ENCODE measurements at regions not wholly inside any gene's neighbourhood (a gene's known extent, or its start where the extent isn't known, plus 50 kb on each side); places are given as distances from the start of the nearest gene placed in this dataset.

DNA sequence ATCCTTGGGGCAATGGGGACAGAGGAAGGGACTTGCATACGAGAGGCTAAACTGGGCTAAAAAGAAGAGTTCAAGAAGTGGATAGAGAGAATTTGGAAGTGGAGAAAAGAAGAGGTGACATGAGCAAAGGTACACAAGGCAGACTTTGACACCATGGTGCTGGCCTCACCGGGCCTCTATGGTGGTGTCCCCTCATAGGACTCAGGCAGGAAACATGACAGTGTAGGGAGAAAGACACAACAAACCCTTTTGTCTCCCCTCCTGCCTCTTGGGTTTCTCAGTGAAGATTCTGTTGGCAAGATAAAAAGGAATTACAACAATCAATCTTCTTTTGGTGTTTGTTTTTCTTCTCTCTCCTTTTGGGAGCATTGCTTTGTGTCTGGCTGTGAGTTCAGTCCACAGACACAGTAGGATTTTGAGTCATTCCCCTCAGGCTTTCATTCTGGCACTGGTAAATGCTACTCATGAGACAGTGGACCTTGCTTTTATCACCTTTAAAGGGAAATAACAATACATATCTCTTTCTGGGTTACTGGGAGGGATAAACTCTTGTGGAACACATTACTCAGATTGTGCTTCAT, 827.7 kb downstream of the TNS3 start:
- peak; percentile 27 for DNase-seq (ENCODE audit: low spot score)

DNA sequence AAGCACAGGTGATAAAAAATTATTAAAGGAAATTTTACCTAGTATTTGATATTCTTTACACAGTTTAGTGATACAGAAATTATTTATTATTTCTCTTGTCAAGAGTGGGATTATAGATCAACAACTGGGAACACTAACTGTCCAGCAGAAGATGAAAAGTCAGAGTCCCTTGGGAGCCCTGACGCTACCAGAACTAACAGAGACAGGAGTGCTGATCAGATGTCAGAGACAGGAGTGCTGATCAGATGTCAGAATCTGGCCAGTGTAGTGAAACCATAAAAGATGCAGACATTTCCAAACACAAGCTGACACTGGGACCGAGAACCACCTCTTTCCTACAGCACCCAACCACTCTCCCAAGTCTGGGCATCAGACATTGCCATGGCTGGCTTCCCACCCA, 828.2 kb downstream of the TNS3 start:
- no peak for DNase-seq (ENCODE audit: low spot score)

DNA sequence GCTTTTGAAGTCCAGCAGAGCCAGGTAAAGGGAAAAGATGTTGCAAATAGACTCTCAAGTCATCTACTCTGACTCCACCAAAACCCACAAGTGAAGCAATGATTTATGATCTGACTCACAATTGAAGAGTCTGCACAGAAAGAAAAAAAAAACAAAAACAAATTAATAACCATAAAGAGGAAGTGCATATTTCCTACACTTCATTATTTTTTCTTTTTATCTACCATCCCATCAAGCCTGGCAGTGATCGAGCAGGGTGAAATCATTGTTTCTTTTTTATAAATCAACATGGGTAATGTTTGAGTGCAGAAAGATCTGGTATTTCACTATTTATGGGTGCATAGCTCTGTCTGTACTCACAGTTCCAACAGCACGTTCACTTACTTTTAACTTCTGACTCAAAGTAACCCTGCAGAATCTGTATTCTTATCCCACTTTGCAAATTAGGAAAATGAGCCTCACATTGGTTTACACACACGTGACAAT, 829.0 kb downstream of the TNS3 start:
- peak; percentile 66 for DNase-seq (ENCODE audit: low spot score)

DNA sequence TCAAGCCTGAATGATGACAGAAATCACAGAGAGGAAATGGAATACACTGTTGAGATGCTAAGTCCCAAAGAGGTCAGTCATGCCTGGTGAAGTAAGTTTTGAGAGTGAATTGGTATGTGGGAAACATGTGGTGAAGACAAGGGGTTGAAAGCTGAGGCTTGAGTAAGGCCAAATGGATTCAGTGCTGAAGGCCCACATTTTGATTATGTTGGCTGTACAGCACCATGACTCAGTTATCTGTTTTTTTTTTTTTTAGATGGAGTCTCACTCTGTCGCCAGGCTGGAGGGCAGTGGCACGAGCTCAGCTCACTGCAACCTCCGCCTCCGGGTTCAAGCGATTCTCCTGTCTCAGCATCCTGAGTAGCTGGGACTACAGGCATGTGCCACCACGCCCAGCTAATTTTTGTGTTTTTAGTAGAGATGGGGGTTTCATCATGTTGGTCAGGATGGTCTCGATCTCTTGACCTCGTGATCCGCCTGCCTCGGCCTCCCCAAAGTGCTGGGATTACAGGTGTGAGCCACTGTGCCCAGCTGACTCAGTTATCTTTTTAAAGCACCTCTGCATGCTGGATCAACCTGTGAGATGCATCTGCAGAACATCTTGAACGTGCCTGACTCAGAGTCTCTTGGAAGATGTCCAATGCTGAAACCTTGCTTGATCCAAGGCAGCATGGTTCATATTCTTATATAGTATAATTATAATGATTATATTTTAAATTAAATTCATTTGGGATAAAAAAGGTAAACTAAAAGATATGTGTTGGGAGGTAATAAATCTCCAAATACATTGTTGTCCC, 829.8 kb downstream of the TNS3 start:
- peak; percentile 57 for DNase-seq (ENCODE audit: low spot score)

DNA sequence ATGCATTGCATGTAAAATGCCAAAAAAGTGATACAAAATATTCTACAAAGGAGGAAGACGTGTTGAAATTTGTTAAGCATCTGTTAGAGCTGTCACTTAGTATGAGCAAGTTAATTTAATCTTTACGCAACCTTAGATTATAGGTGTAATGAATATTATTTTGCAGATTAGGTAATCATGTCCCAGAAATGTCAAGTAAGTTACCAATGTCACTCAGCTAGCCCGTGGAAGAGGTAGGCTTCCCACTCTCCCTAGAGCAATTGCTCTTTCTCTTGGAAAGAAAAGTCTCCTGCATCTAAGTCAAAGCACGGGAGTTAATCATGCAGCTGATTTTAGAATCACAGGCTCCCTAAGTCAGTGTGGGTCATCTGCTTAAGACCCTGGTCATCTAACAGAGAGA, 830.4 kb upstream of the IGFBP3 start:
- DNase-seq (ENCODE audit: low spot score) = no peak

DNA sequence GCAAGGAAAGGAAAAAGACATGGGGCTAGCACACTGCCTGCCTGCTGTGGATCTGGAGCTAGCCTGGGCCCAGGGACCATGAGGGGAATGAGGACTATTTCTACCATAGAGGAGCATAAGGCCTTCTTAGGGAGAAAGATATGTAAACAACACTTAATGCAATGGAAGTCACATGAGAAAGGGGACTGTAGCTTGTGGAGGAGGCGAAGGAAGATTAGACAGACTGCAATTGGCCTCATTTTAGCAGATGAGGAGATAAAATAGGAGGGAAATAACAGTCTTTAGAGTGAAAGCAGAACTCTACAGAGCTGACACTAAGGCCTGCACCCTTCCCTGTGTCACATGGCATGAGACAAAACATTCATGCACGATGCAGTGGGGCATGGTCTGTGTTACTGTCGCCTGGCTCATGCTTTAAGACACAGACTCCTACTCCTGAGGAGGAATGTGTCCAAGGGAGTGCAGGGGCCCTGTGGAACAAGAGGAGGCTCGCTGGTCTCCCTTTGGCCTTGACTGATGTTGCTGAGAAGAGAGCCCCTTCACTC, 829.3 kb upstream of the IGFBP3 start:
- DNase-seq (ENCODE audit: low spot score) = no peak

DNA sequence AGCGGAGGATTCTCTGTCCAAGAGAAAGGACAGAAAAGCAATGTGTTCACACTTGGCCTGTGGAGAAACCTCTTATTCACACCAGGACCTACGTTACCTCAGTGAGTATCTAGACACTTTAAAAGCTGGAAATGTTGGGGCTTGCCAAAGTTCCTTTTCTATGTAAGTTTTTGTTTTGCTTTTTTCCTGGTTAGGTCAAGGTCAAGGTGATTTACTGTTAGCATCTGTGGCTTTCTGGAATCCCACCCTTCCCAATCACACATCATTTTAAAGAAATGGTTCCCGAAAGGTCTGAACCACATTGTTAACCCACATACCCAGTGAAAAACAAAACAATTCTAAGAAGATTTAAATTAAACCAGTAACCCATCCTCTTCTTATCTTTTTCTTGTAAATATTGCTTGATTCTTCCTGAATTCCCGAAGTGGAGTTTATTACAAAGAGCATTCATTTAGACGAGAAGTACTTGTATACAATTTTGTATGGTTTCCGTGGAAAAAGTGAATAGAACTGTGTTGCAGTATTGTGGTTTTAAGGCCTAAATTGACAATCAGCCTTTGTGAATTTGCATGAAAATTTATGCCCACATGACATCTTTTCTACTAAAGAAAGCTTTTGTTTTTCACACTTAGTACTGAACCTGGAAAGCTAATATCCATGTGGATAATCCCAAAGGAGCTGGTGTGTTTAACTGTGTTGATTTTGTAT, 827.0 kb upstream of the IGFBP3 start:
- DNase-seq (ENCODE audit: low spot score) = no peak

DNA sequence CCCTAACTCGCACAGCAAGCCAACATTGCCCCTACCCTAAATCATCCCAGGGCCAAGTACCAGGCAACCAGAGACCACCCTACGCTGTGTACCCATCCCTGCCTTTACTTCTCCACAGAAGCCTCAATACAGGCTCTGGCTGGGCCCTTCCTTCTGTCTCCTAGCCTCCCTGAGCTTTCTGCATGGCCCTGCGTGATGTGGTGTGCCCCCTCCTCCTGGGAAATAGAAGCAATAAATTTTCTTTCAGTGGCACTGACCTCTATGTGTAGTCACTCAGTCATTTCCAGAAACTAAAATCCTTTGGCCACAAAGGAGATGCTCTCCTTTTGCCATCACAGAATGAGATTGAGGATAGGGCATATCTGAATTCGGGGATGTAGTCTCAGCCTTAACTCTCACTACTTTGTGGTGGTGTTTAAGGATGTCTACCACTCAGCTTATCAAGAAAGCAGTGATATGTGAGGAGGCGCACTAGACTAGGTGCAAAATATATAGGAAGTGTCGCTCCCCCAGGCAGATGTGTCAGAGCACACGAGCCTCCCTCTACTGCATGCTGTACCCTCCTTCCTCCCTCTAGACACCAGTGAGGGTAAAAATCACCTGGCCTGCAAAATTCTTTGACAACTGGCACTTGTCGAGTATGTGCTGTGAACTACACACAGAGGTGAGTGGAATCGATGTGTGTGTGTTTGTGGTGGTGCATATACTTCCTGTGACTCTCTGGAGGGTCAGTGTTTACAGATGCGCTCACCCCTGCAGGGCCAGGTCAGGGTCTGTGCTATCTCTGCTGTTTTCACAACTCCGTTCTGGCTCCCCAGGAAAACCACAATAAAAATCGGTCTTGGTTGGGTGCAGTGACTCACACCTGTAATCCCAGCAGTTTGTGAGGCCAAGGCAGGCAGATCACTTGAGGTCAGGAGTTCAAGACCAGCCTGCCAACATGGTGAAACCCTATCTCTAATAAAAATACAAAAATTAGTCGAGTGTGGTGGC, 825.9 kb upstream of the IGFBP3 start:
- peak; percentile 96 for DNase-seq (ENCODE audit: low spot score)

DNA sequence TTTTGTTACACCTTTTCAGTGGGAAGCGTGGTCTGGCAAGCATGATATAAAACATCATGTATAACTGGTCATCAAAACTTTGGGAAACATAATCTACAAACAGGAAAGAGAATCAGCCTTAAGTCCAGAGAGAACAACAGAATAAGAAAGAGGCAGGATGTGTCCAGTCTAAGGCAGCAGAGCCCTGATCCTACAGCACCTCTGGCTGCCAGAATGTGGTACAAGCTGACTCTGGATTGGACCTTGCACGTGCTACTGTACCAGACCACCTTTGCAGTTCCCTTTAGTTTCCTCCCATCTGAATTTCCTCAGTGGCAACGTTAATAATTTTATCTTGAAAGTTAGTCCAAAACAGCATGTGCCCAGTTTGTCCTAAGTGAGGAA, 824.6 kb upstream of the IGFBP3 start:
- DNase-seq (ENCODE audit: low spot score) = peak; percentile 20

DNA sequence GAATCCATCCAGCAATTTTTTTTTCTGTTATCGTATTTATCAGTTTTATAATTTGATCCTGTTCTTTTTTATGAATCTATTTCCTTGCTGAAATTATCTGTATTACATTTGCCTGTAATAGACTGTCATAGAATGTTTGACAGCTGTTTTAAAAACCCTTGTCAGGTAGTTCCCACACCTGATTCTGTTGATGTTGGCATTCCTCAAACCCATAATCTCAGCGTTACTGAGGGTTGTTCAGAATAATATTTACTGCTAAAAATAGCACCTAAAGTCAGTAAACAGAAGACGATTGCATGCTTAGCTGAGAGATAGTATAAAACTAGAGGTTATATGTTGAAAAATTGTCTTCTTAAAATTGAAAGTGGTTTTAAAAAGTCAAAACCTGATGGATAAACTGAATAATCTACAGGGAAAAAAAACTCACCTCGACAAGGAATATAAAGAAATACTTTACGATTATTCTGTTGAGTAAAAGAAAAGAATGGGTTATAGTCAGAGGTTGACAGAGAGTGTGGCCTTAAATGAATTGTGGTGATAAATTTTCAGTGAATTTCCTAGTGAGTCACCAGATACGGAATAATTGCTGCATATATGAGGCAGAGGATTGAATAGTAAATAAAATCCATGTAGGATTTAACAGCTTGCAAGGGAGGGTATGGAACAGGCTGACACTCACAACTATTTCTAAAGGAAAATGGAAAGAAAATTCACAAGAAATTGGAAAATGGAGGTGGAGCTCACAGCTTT, 824.1 kb upstream of the IGFBP3 start:
- peak; percentile 17 for DNase-seq (ENCODE audit: low spot score)

DNA sequence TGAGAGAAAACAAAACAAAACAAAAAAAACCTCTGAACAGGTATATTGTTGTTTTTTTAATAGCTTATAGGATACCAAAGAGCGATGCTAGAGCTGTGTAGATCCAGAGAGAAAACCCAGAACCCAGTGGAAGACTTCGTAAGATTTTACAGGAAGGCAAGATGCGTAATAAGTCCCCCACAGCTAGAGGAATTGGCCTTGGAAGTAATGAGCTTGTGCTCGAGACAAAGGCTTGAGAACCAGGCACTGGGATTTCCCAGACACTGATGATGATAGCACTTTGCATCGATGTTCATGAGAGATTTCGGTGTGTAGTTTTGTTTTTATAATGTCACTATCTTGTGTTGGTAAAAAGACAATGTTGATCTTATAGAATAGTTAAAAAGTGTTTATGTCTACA, 821.5 kb upstream of the IGFBP3 start:
- no peak for DNase-seq (ENCODE audit: low spot score)

DNA sequence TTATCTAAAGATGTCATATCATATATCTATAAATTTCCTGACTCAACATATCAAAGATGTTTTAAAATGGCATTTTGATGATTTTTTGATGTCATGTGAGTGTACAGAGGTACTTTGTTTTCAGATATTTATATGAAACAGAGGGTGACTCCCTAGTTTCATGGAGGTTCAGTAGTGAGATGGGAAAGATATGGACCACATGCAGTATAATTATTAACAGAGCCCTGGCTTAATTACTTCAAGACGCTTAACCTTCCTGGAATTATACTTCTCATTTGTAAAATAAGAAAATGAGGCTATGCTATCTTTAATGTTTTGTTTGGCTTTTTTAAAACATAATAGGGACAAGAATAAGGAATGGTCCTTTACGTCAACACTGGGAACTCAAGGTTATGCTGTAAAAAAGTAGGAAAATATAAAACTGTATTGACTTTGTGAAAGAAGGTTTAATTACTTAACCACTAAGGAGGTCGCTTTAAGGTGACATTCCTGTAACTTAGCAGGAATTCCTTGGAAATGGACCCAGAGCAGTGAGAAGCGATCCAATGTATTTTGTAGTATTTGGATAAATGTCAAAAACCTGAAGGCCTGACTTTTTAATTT, 821.0 kb upstream of the IGFBP3 start:
- no peak for DNase-seq (ENCODE audit: low spot score)

DNA sequence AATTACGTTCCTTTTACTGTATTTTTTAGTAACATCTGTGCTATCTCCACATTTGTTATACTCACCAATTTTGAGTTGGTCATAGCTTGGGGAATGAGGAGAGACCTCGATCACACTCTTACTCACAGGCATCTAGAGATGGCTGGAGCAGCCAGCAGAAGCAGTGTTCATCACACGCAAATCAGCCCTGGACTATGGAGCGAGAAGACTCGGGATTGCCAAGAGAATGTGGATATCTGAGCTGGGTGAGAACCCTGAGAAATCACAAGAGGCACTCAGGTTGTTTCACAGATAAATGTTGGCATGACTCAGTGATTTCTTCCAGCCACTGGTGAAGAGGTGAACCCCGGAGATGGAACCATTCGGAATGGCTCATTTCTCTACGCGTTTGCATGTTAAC, 820.1 kb upstream of the IGFBP3 start:
- DNase-seq (ENCODE audit: low spot score) = no peak

DNA sequence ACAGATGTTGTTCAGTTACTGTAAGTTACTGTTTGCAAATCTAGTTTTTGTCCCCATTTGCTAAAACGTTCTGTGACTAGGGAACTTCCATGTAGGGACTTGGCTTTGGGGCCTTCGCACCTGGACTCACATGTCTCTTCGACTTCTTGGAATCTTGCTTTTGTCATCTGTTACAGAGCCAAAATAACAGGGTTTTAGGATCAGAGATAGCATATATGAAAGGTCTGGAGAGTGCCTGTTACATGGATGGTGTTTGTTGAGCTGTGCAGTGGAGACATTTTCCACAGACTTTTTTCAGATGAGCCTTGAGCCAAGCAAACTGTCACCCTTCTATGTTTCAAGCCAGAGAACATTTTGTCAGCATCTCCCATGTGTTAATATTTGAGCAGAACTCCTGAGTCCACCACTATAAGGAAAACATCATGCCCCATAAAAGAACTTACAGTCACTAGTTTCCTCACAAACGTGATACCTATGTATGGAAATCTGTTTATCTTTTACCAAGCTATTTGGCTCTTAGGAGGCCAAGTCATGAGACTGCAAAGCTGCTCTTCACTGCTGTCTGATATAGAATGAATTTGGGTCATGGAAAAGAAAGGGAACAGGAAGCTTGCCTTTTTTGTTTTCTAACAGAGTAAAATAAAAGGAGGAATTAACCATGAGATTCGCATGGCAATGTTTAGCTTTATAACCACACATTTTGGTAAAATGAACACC, 818.6 kb upstream of the IGFBP3 start:
- DNase-seq (ENCODE audit: low spot score) = no peak

DNA sequence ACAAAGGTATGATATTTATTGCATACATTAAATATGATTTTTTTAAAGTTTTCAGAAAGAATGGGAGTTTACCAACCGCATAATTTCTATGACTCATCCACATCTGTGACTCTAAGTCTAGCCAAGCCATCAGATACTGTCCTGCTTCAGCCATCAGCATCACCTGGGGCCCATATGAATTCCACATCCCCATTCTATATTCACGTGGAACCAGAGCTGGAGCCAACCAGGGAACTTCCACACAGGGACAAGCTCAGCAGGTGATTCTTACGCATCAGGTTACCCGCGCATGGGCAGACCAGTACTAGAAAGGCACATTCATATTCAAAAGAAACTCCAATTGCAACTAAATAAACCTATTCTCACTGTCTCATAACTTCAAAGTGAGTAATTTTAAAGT, 817.7 kb upstream of the IGFBP3 start:
- no peak for DNase-seq (ENCODE audit: low spot score)

DNA sequence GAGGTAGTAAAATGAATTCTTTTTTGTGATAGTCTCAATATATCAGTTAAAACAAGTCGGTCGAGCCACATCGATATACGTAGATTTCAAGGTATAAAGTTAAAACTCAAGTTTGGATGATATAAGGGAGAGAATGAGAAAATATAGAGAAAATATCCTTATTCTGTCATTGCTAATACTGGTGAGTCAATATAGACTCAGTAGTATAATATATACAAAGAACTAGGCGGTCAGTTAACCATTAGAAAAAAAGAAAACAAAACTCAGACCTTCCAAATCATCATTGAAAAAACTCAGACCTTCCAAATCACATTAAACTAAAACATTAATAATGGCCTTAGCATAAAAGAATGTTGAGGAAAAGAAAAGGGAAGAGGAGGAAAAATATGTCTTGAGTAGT, 817.1 kb upstream of the IGFBP3 start:
- DNase-seq (ENCODE audit: low spot score) = no peak

DNA sequence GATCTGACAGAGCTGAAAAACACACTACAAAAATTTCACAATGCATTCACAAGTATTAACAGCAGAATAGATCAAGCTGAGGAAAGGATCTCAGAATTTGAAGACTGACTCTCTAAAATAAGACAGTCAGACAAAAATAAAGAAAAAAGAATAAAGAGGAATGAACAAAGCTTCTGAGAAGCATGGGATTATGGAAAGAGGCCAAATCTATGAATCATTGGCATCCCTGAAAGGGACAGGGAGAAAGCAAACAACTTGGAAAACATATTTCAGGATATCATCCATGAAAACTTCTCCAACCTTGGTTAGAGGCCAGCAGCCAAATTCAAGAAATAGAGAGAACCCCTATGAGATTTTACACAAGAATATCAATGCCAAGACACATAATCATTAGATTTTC, 804.8 kb upstream of the IGFBP3 start:
- DNase-seq (ENCODE audit: low spot score) = no peak

DNA sequence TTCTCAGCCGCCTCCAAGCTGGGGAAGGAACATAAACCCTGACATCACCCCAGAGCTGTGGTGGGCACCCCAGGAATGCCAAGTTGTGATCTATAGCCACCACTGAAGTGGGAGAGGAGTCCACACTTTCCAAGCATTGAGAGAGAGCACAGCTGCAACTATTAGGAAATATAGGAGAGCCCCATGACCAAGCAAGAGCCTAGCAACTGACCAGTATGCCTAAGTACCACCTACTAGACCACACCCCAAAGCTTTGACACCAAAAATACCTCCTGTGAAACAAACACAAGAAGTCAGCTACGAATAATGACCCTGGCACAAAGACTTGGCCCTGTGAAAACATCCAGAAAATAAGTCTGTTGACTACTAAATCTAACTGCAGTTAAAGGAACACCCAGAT, 804.1 kb upstream of the IGFBP3 start:
- DNase-seq (ENCODE audit: low spot score) = no peak

DNA sequence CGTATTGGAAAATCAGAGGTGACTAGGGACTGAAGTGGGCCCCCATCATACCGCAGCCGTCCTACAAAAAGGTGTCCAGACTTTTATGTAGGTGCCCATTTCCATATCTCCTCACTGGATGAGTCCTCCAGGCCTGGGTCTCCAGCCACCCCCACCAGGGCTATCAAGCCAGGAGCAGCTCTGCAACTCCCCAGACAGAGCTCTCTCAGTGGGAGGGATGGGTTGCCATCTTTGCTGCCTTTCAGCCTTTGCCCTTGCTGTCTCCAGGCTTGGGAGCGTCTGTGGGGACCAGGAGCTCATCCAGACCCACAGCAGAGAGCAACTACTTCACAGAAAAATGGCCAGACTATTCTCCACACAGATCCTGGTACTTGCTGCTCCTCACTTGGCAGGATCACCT, 802.7 kb upstream of the IGFBP3 start:
- no peak for DNase-seq (ENCODE audit: low spot score)

DNA sequence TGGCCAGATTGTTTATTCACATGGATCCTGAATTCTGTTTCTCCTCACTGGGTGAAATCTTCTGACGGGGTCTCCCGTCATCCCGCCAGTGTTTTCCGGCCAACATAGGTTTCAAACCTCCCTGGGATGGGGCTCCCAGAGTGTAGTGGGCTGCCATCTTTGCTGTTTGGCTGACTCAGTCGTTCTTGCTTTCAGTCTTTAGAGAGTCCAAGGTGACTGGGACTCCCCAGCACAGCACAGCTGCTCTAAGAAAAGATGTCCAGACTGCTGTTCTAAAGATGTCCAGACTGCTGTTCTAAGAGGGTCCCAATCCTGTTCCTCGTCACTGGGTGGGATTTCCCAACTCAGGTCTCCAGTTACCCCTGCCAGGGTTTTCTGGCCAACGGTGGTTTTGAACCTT, 801.9 kb upstream of the IGFBP3 start:
- DNase-seq (ENCODE audit: low spot score) = no peak

Measured in kidney tubule cell (primary cell).